T-cell (primary cell): ENCODE measurements at regions not wholly inside any gene's neighbourhood (a gene's known extent, or its start where the extent isn't known, plus 50 kb on each side); places are given as distances from the start of the nearest gene placed in this dataset.

Experiments used
- ATAC-seq, 4 experiments: fragments of 200-7000 bp in 3 of 4; fragments of 150-1000 bp in 1 of 4; cut with Tn5 transposase; replicated peaks in 1 of 4; 1 replicate in 3 of 4; 2 replicates in 1 of 4; pipeline ENCODE4 v1.10.0; 2021; ENCODE audit warnings: moderate library complexity in 3 of 4, mild to moderate bottlenecking in 2 of 4, moderate number of reproducible peaks in 1 of 4
- CTCF ChIA-PET, 2 donors: fragments of 300-600 bp; sonication (Branson Sonifier 250); formaldehyde crosslinking; loops; one replicate each; lab custom pipeline; 2022; ENCODE audit warnings: antibody characterized with exemption in 2 of 2; lab: Charles Lee
- POLR2A ChIA-PET, 2 donors: fragments of 300-600 bp; sonication (Branson Sonifier 250); formaldehyde crosslinking; loops; one replicate each; lab custom pipeline; 2022; ENCODE audit warnings: antibody characterized with exemption in 2 of 2; lab: Charles Lee
- DNase-seq, 35 experiments: peaks; one replicate each; pipeline versions ENCODE4 v3.0.0 to v3.0.0-alpha.2; 2013 to 2023
- H3K27ac ChIP-seq: one replicate; pipeline ENCODE4 v1.5.1; 2013; ENCODE audit warnings: low read length
- H3K27me3 ChIP-seq, 2 experiments: replicated peaks in 1 of 2; 1 replicate in 1 of 2; 2 replicates in 1 of 2; pipeline versions ENCODE4 v1.6.1 to v1.7.0; 2013; ENCODE audit warnings: low read length in 1 of 2, mixed read lengths in 1 of 2; ENCODE audit not compliant: control insufficient read depth in 2 of 2, insufficient read depth in 2 of 2; ENCODE audit errors: extremely low read depth in 1 of 2
- H3K36me3 ChIP-seq, 2 donors: 1 replicate in 1 of 2; 2 replicates in 1 of 2; pipeline versions ENCODE4 v1.6.1 to v1.7.0; 2013; ENCODE audit warnings: low read length in 1 of 2; ENCODE audit not compliant: control insufficient read depth in 2 of 2, insufficient read depth in 1 of 2; ENCODE audit errors: extremely low read depth in 1 of 2
- H3K4me1 ChIP-seq, 2 experiments: 1 replicate in 1 of 2; 2 replicates in 1 of 2; pipeline versions ENCODE4 v1.6.1 to v1.7.0; 2013; ENCODE audit warnings: low read length in 2 of 2, mixed read lengths in 1 of 2; ENCODE audit not compliant: insufficient read depth in 2 of 2, control insufficient read depth in 1 of 2; ENCODE audit errors: extremely low read depth in 1 of 2
- H3K4me3 ChIP-seq, 2 donors: 1 replicate in 1 of 2; 2 replicates in 1 of 2; pipeline versions ENCODE4 v1.5.1 to v1.7.0; 2013; ENCODE audit warnings: mild to moderate bottlenecking in 2 of 2, low read length in 1 of 2, moderate library complexity in 1 of 2; ENCODE audit not compliant: control insufficient read depth in 1 of 2; ENCODE audit errors: extremely low read depth in 1 of 2
- H3K9me3 ChIP-seq: 2 replicates; pipeline ENCODE4 v1.7.0; 2013
- H3K27ac Mint-ChIP-seq, 2 donors: one replicate each; pipeline ENCODE4 v1.8.0; 2020 to 2021; ENCODE audit warnings: mild to moderate bottlenecking in 2 of 2, mixed read lengths in 2 of 2
- H3K27me3 Mint-ChIP-seq, 2 donors: one replicate each; pipeline ENCODE4 v1.8.0; 2021 to 2022; ENCODE audit warnings: mixed read lengths in 2 of 2
- H3K36me3 Mint-ChIP-seq: one replicate; pipeline ENCODE4 v1.8.0; 2021; ENCODE audit warnings: mixed read lengths
- H3K4me1 Mint-ChIP-seq, 3 donors: one replicate each; pipeline ENCODE4 v1.8.0; 2020 to 2022; ENCODE audit warnings: mixed read lengths in 3 of 3, mild to moderate bottlenecking in 1 of 3
- H3K4me3 Mint-ChIP-seq, 3 donors: one replicate each; pipeline ENCODE4 v1.8.0; 2020 to 2022; ENCODE audit warnings: mild to moderate bottlenecking in 3 of 3, mixed read lengths in 3 of 3, moderate library complexity in 3 of 3
- H3K9me3 Mint-ChIP-seq, 3 donors: one replicate each; pipeline ENCODE4 v1.8.0; 2020 to 2022; ENCODE audit warnings: mixed read lengths in 3 of 3
- WGBS: methylation state at CpG from one replicate; pipeline ENCODE4 v1.1.5; 2013; ENCODE audit warnings: missing lambda C conversion rate; ENCODE audit not compliant: insufficient coverage; 5-methylcytosine and 5-hydroxymethylcytosine counted together

GRCh38 chr12:43267818-43268217 is 284.2 kb downstream of the ADAMTS20 start:
- Mint-ChIP-seq H3K9me3 (peaks cover 0 to 6% (median 5%) of the 10 kb centered on the region in 3 donors), H3K4me1 (no peaks in the 10 kb centered on the region), H3K27me3 (no peaks in the 10 kb centered on the region), H3K4me3 (no peak overlapping the region), H3K27ac (no peak overlapping the region), H3K36me3 (no peaks in the 10 kb centered on the region)
- H3K27me3 ChIP-seq, result no peaks in the 10 kb centered on the region
- ChIA-PET POLR2A (no interaction called here), CTCF (interaction anchor here in 1 of 2 donors (0.7 kb wide), 1 partner anchor 27 kb away, joined by 3 read pairs; no protein-coding TSS in a partner anchor)
- no peak overlapping the region for H3K27ac ChIP-seq
- no peaks in the 10 kb centered on the region for H3K4me1 ChIP-seq
- DNase-seq (no peak), ATAC-seq (no peak)
- H3K4me3 ChIP-seq, result no peak overlapping the region
- no CpG with 5 or more reads among the region's 3 CpGs for WGBS
- no peaks in the 10 kb centered on the region for H3K9me3 ChIP-seq
- H3K36me3 ChIP-seq, result no peaks in the 10 kb centered on the region

- Histone ChIP-seq H3K27ac (no peak overlapping the region), H3K9me3 (no peaks in the 10 kb centered on the region), H3K4me3 (no peak overlapping the region), H3K36me3 (no peaks in the 10 kb centered on the region), H3K4me1 (no peaks in the 10 kb centered on the region), H3K27me3 (no peaks in the 10 kb centered on the region)
- Mint-ChIP-seq H3K9me3 (peaks cover 2 to 7% (median 5%) of the 10 kb centered on the region in 3 donors), H3K27me3 (no peaks in the 10 kb centered on the region), H3K36me3 (no peaks in the 10 kb centered on the region), H3K27ac (no peak overlapping the region), H3K4me3 (no peak overlapping the region), H3K4me1 (no peaks in the 10 kb centered on the region)
- no peak for DNase-seq
- CTCF ChIA-PET, result interaction anchor here in 1 of 2 donors (0.7 kb wide), 1 partner anchor 521 kb away, joined by 3 read pairs; no protein-coding TSS in a partner anchor
- POLR2A ChIA-PET, result interaction anchor here in 1 of 2 donors (0.6 kb wide), 1 partner anchor 19 kb away, joined by 3 read pairs; no protein-coding TSS in a partner anchor
- WGBS, result no CpG with 5 or more reads among the region's 1 CpG
- ATAC-seq, result no peak
Measured at GRCh38 chr12:43261701-43262100, 290.3 kb downstream of the ADAMTS20 start.

- peaks cover 0 to 2% of the 10 kb centered on the region in 2 donors for H3K27me3 Mint-ChIP-seq
- peaks cover 2 to 6% (median 5%) of the 10 kb centered on the region in 3 donors for H3K9me3 Mint-ChIP-seq
- no peaks in the 10 kb centered on the region for H3K4me1 Mint-ChIP-seq
- Histone ChIP-seq H3K27me3 (no peaks in the 10 kb centered on the region), H3K36me3 (no peaks in the 10 kb centered on the region), H3K27ac (no peak overlapping the region), H3K9me3 (no peaks in the 10 kb centered on the region), H3K4me3 (no peak overlapping the region), H3K4me1 (no peaks in the 10 kb centered on the region)
- CTCF ChIA-PET, result interaction anchor here in 1 of 2 donors (0.5 kb wide), 1 partner anchor 626 kb away, joined by 5 read pairs; no protein-coding TSS in a partner anchor
- H3K36me3 Mint-ChIP-seq, result no peaks in the 10 kb centered on the region
- no peak overlapping the region for H3K4me3 Mint-ChIP-seq
- H3K27ac Mint-ChIP-seq, result no peak overlapping the region
- POLR2A ChIA-PET, result no interaction called here
- ATAC-seq (no peak), DNase-seq (no peak)
Measured at GRCh38 chr12:43255522-43256111, 296.4 kb downstream of the ADAMTS20 start.

- H3K27ac Mint-ChIP-seq, result no peak overlapping the region
- Histone ChIP-seq H3K4me3 (no peak overlapping the region), H3K36me3 (no peaks in the 10 kb centered on the region), H3K27ac (no peak overlapping the region), H3K27me3 (no peaks in the 10 kb centered on the region), H3K9me3 (no peaks in the 10 kb centered on the region), H3K4me1 (no peaks in the 10 kb centered on the region)
- peaks cover 0 to 8% (median 3%) of the 10 kb centered on the region in 3 donors for H3K9me3 Mint-ChIP-seq
- DNase-seq (no peak), ATAC-seq (no peak)
- H3K36me3 Mint-ChIP-seq, result no peaks in the 10 kb centered on the region
- H3K4me1 Mint-ChIP-seq, result no peaks in the 10 kb centered on the region
- ChIA-PET CTCF (no interaction called here), POLR2A (interaction anchor here in 1 of 2 donors (0.6 kb wide), 1 partner anchor 17 kb away, joined by 3 read pairs; no protein-coding TSS in a partner anchor)
- no CpG with 5 or more reads among the region's 1 CpG for WGBS
- no peak overlapping the region for H3K4me3 Mint-ChIP-seq
- peaks cover 0 to 2% of the 10 kb centered on the region in 2 donors for H3K27me3 Mint-ChIP-seq
Measured at GRCh38 chr12:43252585-43252984, 299.4 kb downstream of the ADAMTS20 start.

GRCh38 chr12:43245947-43246346 is 306.1 kb downstream of the ADAMTS20 start:
- peaks cover 0 to 3% (median 0%) of the 10 kb centered on the region in 3 donors for H3K9me3 Mint-ChIP-seq

GRCh38 chr12:43241986-43242385 is 310.0 kb downstream of the ADAMTS20 start:
- Mint-ChIP-seq H3K36me3 (no peaks in the 10 kb centered on the region), H3K27me3 (no peaks in the 10 kb centered on the region), H3K4me1 (no peaks in the 10 kb centered on the region), H3K4me3 (no peak overlapping the region), H3K27ac (no peak overlapping the region), H3K9me3 (peaks cover 5 to 12% (median 11%) of the 10 kb centered on the region in 3 donors)
- no peak overlapping the region for H3K4me3 ChIP-seq
- H3K27ac ChIP-seq, result no peak overlapping the region
- DNase-seq, result no peak
- H3K36me3 ChIP-seq, result no peaks in the 10 kb centered on the region
- no peak for ATAC-seq
- no peaks in the 10 kb centered on the region for H3K4me1 ChIP-seq
- no peaks in the 10 kb centered on the region for H3K9me3 ChIP-seq
- CTCF ChIA-PET, result no interaction called here
- WGBS, result no CpG with 5 or more reads among the region's 2 CpGs
- H3K27me3 ChIP-seq, result no peaks in the 10 kb centered on the region
- POLR2A ChIA-PET, result no interaction called here

More at GRCh38 chr12:43245947-43246346, 306.1 kb downstream of the ADAMTS20 start:
- Histone ChIP-seq H3K9me3 (no peaks in the 10 kb centered on the region), H3K4me3 (no peak overlapping the region), H3K4me1 (no peaks in the 10 kb centered on the region), H3K27ac (no peak overlapping the region), H3K36me3 (no peaks in the 10 kb centered on the region), H3K27me3 (no peaks in the 10 kb centered on the region)
- ATAC-seq (no peak), DNase-seq (no peak)
- Mint-ChIP-seq H3K4me1 (no peaks in the 10 kb centered on the region), H3K27ac (no peak overlapping the region), H3K36me3 (no peaks in the 10 kb centered on the region), H3K27me3 (no peaks in the 10 kb centered on the region), H3K4me3 (no peak overlapping the region)
- CTCF ChIA-PET, result interaction anchor here in 1 of 2 donors (0.5 kb wide), 1 partner anchor 17 kb away, joined by 3 read pairs; no protein-coding TSS in a partner anchor
- WGBS, result 92% methylated on average over 2 of the region's 3 CpGs
- POLR2A ChIA-PET, result no interaction called here
